ENCODE measurements at regions not wholly inside any gene's neighbourhood (a gene's known extent, or its start where the extent isn't known, plus 50 kb on each side); places are given as distances from the start of the nearest gene placed in this dataset.

GRCh38 chr1:81008293-81008692, 792.4 kb upstream of the ADGRL2 start:
- H3K4me3 ChIP-seq = no peak overlapping the region
- H3K9me3 ChIP-seq (replicated peaks) = no peaks in the 10 kb centered on the region
- no peaks in the 10 kb centered on the region for H3K27me3 ChIP-seq
- H3K27ac ChIP-seq = no peak overlapping the region
- H3K4me1 ChIP-seq = no peaks in the 10 kb centered on the region
- DNase-seq = no peak
- no peaks in the 10 kb centered on the region for H3K36me3 ChIP-seq

GRCh38 chr1:81007024-81007423, 793.7 kb upstream of the ADGRL2 start:
- H3K4me1 ChIP-seq = no peaks in the 10 kb centered on the region
- DNase-seq = no peak
- no peaks in the 10 kb centered on the region for H3K27me3 ChIP-seq
- H3K9me3 ChIP-seq (replicated peaks) = no peaks in the 10 kb centered on the region
- H3K36me3 ChIP-seq = no peaks in the 10 kb centered on the region
- no peak overlapping the region for H3K4me3 ChIP-seq
- no peak overlapping the region for H3K27ac ChIP-seq

- H3K27me3 ChIP-seq = no peaks in the 10 kb centered on the region
- no peak for DNase-seq
- no peak overlapping the region for H3K27ac ChIP-seq
Measured at GRCh38 chr1:81006502-81006901, 794.2 kb upstream of the ADGRL2 start.

GRCh38 chr1:81004011-81004410, 796.7 kb upstream of the ADGRL2 start:
- Histone ChIP-seq H3K36me3 (no peaks in the 10 kb centered on the region), H3K27ac (no peak overlapping the region)

More at GRCh38 chr1:81006502-81006901, 794.2 kb upstream of the ADGRL2 start:
- no peaks in the 10 kb centered on the region for H3K4me1 ChIP-seq
- no peaks in the 10 kb centered on the region for H3K36me3 ChIP-seq
- no peak overlapping the region for H3K4me3 ChIP-seq
- H3K9me3 ChIP-seq (replicated peaks) = no peaks in the 10 kb centered on the region

GRCh38 chr1:80994934-80995333, 805.8 kb upstream of the ADGRL2 start:
- Histone ChIP-seq H3K4me3 (no peak overlapping the region), H3K27ac (no peak overlapping the region), H3K9me3 (replicated peaks) (no peaks in the 10 kb centered on the region), H3K4me1 (no peaks in the 10 kb centered on the region), H3K27me3 (no peaks in the 10 kb centered on the region), H3K36me3 (no peaks in the 10 kb centered on the region)
- no peak for DNase-seq

More at GRCh38 chr1:81004011-81004410, 796.7 kb upstream of the ADGRL2 start:
- H3K27me3 ChIP-seq = no peaks in the 10 kb centered on the region
- H3K4me3 ChIP-seq = no peak overlapping the region
- H3K4me1 ChIP-seq = no peaks in the 10 kb centered on the region
- H3K9me3 ChIP-seq (replicated peaks) = no peaks in the 10 kb centered on the region
- DNase-seq = no peak

GRCh38 chr1:80994038-80994437, 806.7 kb upstream of the ADGRL2 start:
- Histone ChIP-seq H3K4me3 (no peak overlapping the region), H3K9me3 (replicated peaks) (no peaks in the 10 kb centered on the region), H3K27me3 (no peaks in the 10 kb centered on the region), H3K27ac (no peak overlapping the region), H3K36me3 (no peaks in the 10 kb centered on the region), H3K4me1 (peaks cover 6% of the 10 kb centered on the region)
- DNase-seq = no peak

GRCh38 chr1:80993154-80993980, 807.4 kb upstream of the ADGRL2 start:
- no peak overlapping the region for H3K27ac ChIP-seq
- no peaks in the 10 kb centered on the region for H3K27me3 ChIP-seq
- H3K4me1 ChIP-seq = peaks cover 10% of the 10 kb centered on the region
- no peaks in the 10 kb centered on the region for H3K9me3 ChIP-seq (replicated peaks)
- no peak for DNase-seq
- no peak overlapping the region for H3K4me3 ChIP-seq
- no peaks in the 10 kb centered on the region for H3K36me3 ChIP-seq

GRCh38 chr1:80989455-80989854, 811.3 kb upstream of the ADGRL2 start:
- no peak overlapping the region for H3K27ac ChIP-seq
- H3K27me3 ChIP-seq = no peaks in the 10 kb centered on the region
- no peaks in the 10 kb centered on the region for H3K36me3 ChIP-seq
- no peak overlapping the region for H3K4me3 ChIP-seq
- H3K4me1 ChIP-seq = peaks cover 12% of the 10 kb centered on the region
- no peak for DNase-seq
- H3K9me3 ChIP-seq (replicated peaks) = no peaks in the 10 kb centered on the region

- peak; percentile 19 to 75 for DNase-seq
- 0 out of 2 replicates have a peak overlapping the region, but pooled peaks have one; percentile 12 for H3K27ac ChIP-seq
Measured at GRCh38 chr1:80988926-80989325, 811.8 kb upstream of the ADGRL2 start.

GRCh38 chr1:80987824-80988223, 812.9 kb upstream of the ADGRL2 start:
- Histone ChIP-seq H3K27ac (no peak overlapping the region), H3K36me3 (no peaks in the 10 kb centered on the region), H3K4me1 (peaks cover 12% of the 10 kb centered on the region), H3K27me3 (no peaks in the 10 kb centered on the region), H3K4me3 (no peak overlapping the region), H3K9me3 (replicated peaks) (no peaks in the 10 kb centered on the region)
- DNase-seq = no peak

More at GRCh38 chr1:80988926-80989325, 811.8 kb upstream of the ADGRL2 start:
- Histone ChIP-seq H3K36me3 (no peaks in the 10 kb centered on the region), H3K27me3 (no peaks in the 10 kb centered on the region), H3K9me3 (replicated peaks) (no peaks in the 10 kb centered on the region), H3K4me3 (no peak overlapping the region), H3K4me1 (peaks cover 12% of the 10 kb centered on the region)

GRCh38 chr1:80987106-80987505, 813.6 kb upstream of the ADGRL2 start:
- Histone ChIP-seq H3K9me3 (replicated peaks) (no peaks in the 10 kb centered on the region), H3K27me3 (no peaks in the 10 kb centered on the region), H3K27ac (no peak overlapping the region), H3K36me3 (no peaks in the 10 kb centered on the region), H3K4me1 (peaks cover 12% of the 10 kb centered on the region), H3K4me3 (no peak overlapping the region)
- DNase-seq = peak in 1 of 2 experiments; percentile 2

GRCh38 chr1:80982831-80983230, 817.9 kb upstream of the ADGRL2 start:
- Histone ChIP-seq H3K27ac (no peak overlapping the region), H3K4me1 (no peaks in the 10 kb centered on the region), H3K4me3 (no peak overlapping the region), H3K27me3 (no peaks in the 10 kb centered on the region), H3K36me3 (no peaks in the 10 kb centered on the region), H3K9me3 (replicated peaks) (no peaks in the 10 kb centered on the region)
- no peak for DNase-seq

GRCh38 chr1:80973101-80973500, 827.6 kb upstream of the ADGRL2 start:
- H3K4me1 ChIP-seq = no peaks in the 10 kb centered on the region
- H3K4me3 ChIP-seq = no peak overlapping the region
- H3K9me3 ChIP-seq (replicated peaks) = no peaks in the 10 kb centered on the region
- no peaks in the 10 kb centered on the region for H3K36me3 ChIP-seq
- H3K27ac ChIP-seq = no peak overlapping the region
- no peaks in the 10 kb centered on the region for H3K27me3 ChIP-seq
- DNase-seq = no peak

- DNase-seq = no peak
- Histone ChIP-seq H3K9me3 (replicated peaks) (no peaks in the 10 kb centered on the region), H3K4me3 (no peak overlapping the region), H3K27ac (no peak overlapping the region), H3K4me1 (no peaks in the 10 kb centered on the region), H3K27me3 (no peaks in the 10 kb centered on the region), H3K36me3 (0 out of 2 replicates have a peak, but pooled peaks cover 2% of the 10 kb centered on the region)
Measured at GRCh38 chr1:80966266-80966665, 834.5 kb upstream of the ADGRL2 start.

GRCh38 chr1:80962564-80962963, 838.2 kb upstream of the ADGRL2 start:
- H3K4me1 ChIP-seq = no peaks in the 10 kb centered on the region
- no peaks in the 10 kb centered on the region for H3K27me3 ChIP-seq
- DNase-seq = no peak
- H3K4me3 ChIP-seq = no peak overlapping the region
- no peaks in the 10 kb centered on the region for H3K9me3 ChIP-seq (replicated peaks)
- H3K27ac ChIP-seq = no peak overlapping the region
- 0 out of 2 replicates have a peak, but pooled peaks cover 2% of the 10 kb centered on the region for H3K36me3 ChIP-seq
